GM21529 (cell line): ENCODE measurements at regions not wholly inside any gene's neighbourhood (a gene's known extent, or its start where the extent isn't known, plus 50 kb on each side); places are given as distances from the start of the nearest gene placed in this dataset.

ENCODE experiments used
- ATAC-seq: cut with Tn5 transposase; IDR thresholded peaks from one replicate; pipeline ENCODE4 v1.9.1; 2021; ENCODE audit not compliant: unreplicated experiment

DNA sequence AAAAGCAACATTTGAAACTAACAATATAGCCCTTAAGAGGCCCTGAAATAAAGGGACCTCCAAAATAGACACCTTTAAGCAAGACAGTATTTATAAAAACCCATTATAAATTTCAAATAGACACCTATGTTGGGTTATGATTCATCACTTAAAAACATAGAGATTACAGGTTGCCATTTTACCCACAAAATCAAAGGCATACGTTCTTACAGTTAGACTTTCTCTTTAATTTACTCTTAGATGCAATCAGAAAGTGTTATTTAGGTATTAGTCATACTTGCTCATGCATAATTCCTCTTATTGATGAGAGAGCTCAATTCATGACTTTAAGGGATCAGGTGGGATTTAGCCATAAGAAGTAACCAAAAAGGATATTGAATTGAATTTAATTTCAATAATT lies 51.5 kb upstream of the TMEM200A start:
- ATAC-seq: no peak

DNA sequence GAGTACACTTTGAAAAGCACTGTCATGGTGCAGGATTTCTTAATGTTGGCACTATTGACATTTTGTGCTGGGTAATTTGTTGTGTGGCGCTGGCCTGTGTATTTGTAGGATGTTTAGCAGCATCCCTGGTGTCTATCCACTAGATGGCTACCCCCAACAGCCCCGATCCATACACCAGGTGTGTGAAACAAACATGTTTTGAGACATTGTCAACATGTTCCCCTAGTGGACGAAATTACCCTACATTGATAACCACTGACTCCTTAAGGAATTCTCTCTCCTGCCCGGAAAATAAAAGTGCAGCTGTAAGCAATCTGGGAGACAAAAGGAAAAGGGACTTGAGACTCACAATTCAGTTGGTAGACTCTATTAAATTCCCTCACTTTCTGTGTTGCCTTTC lies 52.6 kb upstream of the TMEM200A start:
- no peak for ATAC-seq

DNA sequence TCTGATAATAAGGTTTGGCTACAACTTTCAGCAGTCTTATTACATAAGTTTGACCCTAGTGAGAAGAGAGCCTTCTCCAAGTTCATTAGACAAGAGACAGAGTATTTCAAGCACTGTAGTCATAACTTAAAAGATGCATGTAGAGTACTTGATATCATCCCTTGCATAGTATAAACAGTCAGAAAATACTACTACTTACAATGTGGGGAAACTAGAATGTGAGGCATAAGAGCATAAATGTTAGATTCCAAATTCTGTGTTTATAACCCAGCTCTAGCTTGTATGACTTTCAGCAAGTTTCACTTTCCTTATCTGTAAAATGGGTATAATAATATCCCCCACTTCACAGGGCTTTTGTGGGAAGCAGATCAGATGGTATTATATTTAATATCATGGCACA lies 56.8 kb upstream of the TMEM200A start:
- ATAC-seq: no peak

DNA sequence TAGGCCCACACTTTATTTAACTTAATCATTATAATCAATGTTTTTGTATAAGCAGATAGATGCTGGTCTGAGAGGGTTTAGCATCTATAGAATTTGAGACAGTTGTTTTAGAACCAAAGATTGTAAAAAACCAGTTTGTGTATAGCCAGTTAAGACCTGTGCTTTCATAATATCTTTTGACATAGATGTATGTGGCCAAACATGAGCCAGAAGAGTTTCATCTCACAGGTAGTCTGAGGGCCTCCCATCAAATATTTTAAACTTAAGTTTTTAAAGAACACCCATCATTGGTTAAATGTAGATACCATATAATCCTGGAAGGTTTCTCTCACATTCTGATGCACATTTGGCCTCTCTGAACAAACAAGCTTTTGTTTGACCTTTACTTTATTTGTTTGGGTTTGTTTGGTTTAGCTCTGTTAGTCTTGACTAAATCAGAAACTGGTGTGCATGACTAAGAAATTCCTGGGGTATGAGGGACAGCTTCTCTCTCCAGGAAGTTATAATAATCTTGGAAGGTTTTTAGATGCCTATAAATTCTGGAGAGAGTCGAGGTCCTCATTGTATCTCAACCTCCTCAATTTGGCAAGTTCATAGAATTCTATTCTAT lies 58.0 kb upstream of the TMEM200A start:
- ATAC-seq: no peak

DNA sequence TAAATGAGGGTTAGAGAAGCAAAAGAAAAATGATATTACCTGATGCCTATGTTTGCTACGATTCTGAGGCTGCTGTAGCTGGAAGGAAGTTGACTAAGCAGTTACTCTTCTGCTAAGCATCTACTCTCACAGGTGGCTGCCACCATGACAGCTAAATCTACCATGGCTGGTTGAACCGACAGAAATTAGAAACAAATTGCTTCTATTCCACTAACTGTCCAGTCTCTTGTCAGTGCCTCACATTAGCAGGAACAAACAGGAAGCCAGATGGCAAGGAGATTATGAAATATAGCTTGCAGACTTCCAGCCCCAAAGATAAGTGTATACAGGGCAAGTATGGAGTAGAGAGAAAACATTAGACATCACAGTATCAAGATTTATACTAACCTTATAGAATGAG lies 59.4 kb upstream of the TMEM200A start:
- ATAC-seq: no peak

DNA sequence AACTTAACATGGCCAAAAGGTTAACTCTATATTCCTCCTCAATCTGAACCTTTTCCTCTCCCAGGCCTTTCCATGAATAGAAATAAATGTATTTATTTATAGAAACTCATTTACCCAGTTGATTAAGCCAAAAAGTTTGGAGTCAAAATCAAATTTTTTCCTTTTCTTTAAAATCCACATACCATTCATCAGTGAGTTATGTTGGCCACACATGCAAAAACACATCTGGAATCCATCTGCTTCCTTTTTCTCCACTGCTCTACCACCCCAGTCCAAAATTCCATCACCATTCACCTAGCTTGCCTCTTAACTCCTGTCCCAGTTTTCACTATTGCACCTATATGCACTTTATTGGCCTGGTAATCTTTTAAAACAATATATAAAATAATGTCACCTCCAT lies 62.4 kb upstream of the TMEM200A start:
- no peak for ATAC-seq

DNA sequence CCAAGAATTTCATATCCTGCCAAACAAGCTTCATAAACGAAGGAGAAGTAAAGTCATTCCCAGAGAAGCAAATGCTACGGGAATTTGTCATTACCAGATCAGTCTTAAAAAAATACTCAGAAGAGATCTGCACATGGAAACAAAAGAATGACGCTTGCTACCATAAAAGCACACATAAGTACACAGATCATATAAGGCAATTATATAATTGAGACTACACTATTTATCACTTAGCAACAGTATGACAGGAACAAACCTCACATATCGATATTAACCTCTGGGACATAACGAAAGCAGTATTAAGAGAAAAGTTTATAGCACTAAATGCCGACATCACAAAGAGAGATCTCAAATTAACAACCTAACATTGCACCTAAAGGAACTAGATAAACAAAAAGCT lies 67.6 kb upstream of the TMEM200A start:
- ATAC-seq: no peak

DNA sequence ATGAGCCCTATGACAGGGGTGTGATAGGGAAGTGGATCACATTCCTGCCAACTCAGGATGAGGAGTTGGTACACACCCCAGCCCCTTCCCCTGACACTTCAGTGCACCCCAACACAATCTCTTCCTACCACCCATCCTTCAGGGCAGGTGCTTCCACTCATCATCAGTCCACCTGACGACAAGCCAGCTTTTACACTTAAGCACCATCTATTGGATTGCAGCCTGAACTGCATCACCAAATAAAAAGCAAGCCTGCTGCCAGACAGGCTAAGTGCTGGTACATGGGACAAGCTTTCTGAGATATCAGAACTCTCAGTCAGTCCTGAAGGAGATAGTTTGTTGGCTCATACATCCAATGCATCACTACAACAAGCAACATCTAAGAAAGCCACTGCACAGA lies 69.0 kb upstream of the TMEM200A start:
- ATAC-seq: no peak

DNA sequence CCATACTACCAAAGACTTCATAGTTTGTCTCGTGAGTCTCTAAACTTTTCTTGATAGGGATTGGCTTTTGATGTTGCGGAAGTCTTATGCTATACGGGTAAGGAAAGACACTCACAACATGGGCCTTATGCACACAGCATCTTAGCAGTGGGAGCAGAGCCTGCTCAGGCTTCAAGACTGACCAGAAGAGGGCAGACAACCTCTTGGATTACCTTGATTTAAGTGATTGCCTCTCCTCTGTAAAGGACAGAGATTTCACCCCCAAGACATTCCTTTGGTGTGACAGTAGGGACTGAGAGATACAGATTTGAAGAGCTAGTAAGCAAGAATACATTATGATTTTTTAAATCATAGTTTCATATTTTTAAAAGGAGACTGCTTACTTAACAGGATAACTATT lies 71.0 kb upstream of the SAMD3 start:
- no peak for ATAC-seq

DNA sequence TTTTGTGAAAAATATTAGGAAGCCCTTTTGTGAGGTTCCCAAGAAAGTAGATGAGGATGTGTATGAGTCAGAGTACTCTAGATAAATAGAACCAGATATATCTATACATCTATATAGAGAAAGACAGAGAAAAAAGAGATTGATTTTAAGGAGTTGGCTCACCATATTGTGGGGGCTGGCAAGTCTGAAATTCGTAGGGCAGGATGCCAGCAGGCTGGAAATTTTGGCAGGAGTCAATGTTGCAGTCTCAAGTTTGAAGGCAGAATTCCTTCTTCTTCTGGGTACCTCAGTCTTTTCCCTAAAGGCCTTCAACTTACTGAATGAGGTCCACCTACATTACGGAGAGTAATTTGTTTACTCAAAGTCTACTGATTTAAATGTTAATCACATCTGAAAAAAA lies 65.3 kb upstream of the SAMD3 start:
- ATAC-seq: no peak

DNA sequence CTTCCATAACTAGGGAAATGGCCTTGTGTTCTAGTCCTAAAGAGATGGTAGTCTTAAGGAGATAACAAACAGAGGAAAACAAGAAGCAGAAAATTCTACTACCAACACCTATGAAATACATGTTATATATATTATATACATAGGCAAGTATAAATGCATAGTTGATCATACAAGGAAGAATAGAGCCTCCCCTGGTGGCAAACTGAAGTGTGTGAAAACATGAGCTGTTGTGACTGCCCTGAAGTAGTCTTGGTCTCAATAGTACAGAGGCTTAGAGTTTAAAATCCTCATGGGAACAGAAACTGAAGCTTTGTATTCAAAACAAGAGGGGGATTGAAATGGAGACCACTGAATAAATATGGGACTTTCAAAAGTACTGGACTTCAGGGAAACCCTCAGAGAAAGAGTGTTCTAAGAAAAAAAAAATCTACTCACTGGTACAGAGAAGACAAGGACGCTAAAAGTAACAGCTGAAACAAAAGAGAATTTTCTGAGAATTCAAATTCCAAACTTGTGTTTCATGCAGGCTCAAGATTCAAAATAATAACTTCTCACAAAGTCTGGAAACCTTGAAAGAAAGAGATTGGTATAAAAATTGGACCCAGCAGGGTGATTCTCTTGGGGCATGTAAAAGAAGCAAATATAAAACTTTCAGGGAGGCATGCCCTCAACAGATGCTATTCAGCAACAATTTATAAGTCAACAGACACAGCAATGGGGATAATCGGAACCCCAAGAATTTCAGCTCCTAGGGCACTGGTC lies 59.7 kb upstream of the SAMD3 start:
- ATAC-seq: peak; percentile 89

DNA sequence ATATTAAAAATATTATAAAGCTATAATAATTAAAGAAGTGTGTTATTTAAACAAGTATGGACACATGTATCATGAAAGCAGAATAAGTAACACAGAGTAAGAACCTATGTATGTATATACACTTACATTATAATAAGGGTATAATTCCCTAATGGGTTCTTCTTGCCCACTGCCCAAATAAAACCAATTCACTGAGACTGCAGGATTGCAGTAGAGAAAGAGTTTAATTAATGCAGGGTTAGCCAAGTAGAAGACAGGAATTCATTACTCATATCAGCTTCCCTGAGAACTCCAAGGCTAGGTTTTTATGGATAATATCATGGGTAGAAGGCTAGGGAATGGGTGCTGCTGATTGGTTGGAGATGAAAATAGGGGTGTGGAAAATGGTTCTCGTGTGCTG lies 53.8 kb upstream of the SAMD3 start:
- ATAC-seq: no peak

DNA sequence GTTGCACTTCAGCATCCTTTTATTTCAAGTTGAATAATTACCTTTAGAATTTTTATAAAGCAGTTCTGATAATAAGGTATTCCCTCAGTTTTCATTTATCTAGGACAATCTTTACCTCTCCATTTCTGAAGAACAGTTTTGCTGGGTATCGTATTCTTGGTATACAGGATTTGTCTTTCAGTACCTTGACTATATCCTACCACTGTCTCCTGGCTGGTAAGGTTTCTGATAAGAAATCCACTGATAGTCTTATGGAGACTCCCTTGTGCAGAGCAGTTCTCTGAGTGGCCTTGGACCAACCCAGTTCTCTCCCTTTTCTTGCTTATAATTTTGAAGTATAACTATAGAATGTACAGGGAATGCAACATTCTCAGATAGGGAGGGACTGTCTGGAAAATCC lies 51.3 kb upstream of the SAMD3 start:
- no peak for ATAC-seq
